ENCODE measurements at regions not wholly inside any gene's neighbourhood (a gene's known extent, or its start where the extent isn't known, plus 50 kb on each side); places are given as distances from the start of the nearest gene placed in this dataset.
"Not testable (repeated sequence)": the region's sequence is repeated elsewhere in the genome, so short reads cannot be mapped to it uniquely, and the experiment has no call there.

GRCh38 chr5:28725001-28725400, 1686.6 kb upstream of the CDH9 start:
- no peak for DNase-seq

GRCh38 chr5:28714907-28715698, 1676.7 kb upstream of the CDH9 start:
- DNase-seq = no peak

GRCh38 chr5:28710360-28710759, 1672.0 kb upstream of the CDH9 start:
- DNase-seq = no peak

GRCh38 chr5:28708472-28708871, 1670.1 kb upstream of the CDH9 start:
- no peak for DNase-seq

- no peak for DNase-seq
These were observed 1669.3 kb upstream of the CDH9 start for GRCh38 chr5:28707706-28708105.

- no peak for DNase-seq
These were observed 1665.4 kb upstream of the CDH9 start for GRCh38 chr5:28703651-28704260.

- DNase-seq = no peak
These were observed 1653.1 kb upstream of the CDH9 start for GRCh38 chr5:28691526-28691925.

- DNase-seq = no peak
These were observed 1647.4 kb upstream of the CDH9 start for GRCh38 chr5:28685794-28686193.

- DNase-seq = no peak
These were observed 1640.5 kb upstream of the CDH9 start for GRCh38 chr5:28678899-28679298.

- DNase-seq = no peak
These were observed 1627.7 kb upstream of the CDH9 start for GRCh38 chr5:28666110-28666509.

GRCh38 chr5:28648108-28648507, 1609.7 kb upstream of the CDH9 start:
- DNase-seq = no peak

GRCh38 chr5:28632607-28633006, 1594.2 kb upstream of the CDH9 start:
- DNase-seq = no peak

- no peak for DNase-seq
These were observed 1565.5 kb upstream of the CDH9 start for GRCh38 chr5:28603869-28604268.

GRCh38 chr5:28602429-28602828, 1564.0 kb upstream of the CDH9 start:
- DNase-seq = no peak

GRCh38 chr5:28596707-28597106, 1558.3 kb upstream of the CDH9 start:
- not testable (repeated sequence) for DNase-seq

- DNase-seq = no peak
These were observed 1542.2 kb upstream of the CDH9 start for GRCh38 chr5:28580616-28581015.

- no peak for DNase-seq
These were observed 1537.6 kb upstream of the CDH9 start for GRCh38 chr5:28576022-28576421.

- DNase-seq = no peak
These were observed 1537.0 kb upstream of the CDH9 start for GRCh38 chr5:28575368-28575767.

- no peak for DNase-seq
These were observed 1536.2 kb upstream of the CDH9 start for GRCh38 chr5:28574606-28575005.

GRCh38 chr5:28567048-28567447, 1528.7 kb upstream of the CDH9 start:
- no peak for DNase-seq

GRCh38 chr5:28561522-28561921, 1523.1 kb upstream of the CDH9 start:
- no peak for DNase-seq

- DNase-seq = no peak
These were observed 1519.8 kb upstream of the CDH9 start for GRCh38 chr5:28558196-28558595.

GRCh38 chr5:28557114-28557513, 1518.7 kb upstream of the CDH9 start:
- DNase-seq = no peak
